ENCODE measurements at regions not wholly inside any gene's neighbourhood (a gene's known extent, or its start where the extent isn't known, plus 50 kb on each side); places are given as distances from the start of the nearest gene placed in this dataset.

DNA sequence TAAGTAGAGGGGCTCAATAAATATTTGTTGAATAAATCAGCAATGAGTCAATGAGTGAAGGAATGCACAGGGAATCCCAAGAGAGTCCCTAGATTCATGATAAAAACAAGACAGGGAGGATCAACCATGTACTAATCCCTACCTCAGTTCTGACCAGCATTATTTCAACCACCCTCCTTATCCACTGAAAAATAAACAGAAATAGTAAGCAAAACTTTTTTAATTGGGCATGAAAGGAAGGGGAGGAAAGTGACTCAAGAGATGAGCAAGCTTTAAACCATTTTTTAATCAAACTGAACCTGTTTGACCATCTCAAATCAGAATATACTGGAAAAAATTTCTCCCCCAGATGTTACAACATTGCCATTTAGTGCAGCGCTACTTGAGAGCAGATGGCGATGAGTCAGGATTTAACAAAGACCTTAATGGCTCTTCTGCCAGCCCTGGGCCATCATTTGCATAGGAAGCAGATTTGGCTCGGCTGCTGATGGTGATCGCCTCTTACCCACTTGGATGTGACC is 194.8 kb upstream of the SLC30A5 start:
- DNase-seq (ENCODE audit: extremely low read depth in 1 of 2, low read depth in 1 of 2), result no peak

DNA sequence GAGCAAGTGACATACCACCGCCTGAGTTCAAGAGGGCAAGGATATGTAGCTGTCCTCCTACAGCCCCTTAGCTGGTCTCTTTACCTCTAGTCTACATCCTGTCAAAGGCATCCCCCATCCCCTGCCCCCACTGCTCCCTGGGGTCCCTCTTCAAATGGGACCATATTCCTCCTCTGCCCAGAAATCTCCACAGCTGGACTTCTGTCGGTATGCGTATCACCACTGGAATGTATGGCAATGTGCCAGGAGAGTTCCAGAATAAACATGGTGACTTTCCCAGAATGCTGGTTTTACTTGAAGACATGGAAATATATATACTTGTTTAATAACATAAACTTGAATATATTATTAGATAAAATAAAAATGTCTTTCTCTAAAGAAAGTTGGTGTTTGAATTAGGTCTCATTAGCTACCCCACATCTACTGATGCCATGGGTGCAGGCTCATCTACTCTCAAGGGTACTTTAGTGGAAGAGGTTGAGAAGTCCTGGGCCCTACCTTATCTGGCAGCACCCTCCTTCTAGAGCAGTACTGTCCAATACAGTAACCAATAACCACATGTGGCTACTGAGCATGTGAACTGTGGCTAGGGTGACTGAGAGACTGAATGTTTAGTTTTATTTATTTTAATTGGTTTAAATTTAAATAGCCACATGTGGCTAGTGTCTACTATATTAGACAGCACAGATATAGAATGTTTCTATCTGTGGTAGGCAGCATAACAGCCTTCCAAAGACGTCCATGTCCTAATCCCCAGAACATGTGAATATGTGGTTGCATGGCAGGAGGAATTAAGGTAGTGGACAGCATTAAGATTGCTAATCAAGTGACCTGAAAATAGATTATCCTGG is 181.7 kb upstream of the SLC30A5 start:
- no peak for DNase-seq (ENCODE audit: extremely low read depth in 1 of 2, low read depth in 1 of 2)

- no peak for DNase-seq (ENCODE audit: extremely low read depth in 1 of 2, low read depth in 1 of 2)
Observed at GRCh38 chr5:68915079-68915478, 178.7 kb upstream of the SLC30A5 start.

DNA sequence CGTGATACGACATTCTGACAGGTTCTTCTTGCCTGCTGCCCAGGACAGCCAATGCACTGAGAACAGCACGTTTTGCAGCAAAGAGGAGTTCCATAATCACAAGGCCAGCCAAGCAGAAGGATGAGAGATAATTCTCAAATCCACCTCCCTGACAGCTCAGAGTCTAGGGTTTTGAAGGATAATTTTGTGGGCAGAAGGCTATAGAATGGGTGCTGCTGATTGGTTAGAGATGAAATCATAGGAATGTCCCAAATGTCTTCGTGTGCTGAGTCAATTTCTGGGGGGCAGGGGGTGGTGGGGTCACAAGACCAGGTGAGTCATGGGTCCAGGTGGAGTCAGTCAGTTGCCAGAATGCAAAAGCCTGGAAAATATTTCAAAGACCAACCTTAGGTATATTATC is 175.5 kb upstream of the SLC30A5 start:
- no peak for DNase-seq (ENCODE audit: extremely low read depth in 1 of 2, low read depth in 1 of 2)

DNA sequence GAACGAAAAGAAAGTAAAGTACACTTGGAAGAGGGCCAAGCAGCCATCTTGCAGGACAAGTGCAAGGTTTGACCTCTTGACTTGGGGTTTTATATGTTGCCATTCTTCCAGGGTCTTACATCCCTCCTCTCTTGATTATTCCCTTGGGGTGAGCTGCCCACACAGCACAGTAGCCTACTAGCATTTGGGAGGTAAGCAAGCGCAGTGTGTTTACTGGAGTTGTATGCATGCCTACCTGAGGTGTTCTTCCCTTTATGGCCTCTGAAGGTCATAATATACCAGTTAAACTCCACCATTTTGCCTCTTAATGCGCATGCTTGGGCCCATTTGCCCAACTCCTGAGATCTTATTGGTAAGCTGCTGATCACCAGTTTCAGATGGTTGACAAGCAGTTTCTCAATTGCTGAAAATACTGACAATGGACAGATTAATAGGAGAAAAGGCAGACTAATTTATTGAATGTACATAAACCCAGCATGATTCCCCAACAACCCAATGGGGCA is 173.8 kb upstream of the SLC30A5 start:
- DNase-seq (ENCODE audit: extremely low read depth in 1 of 2, low read depth in 1 of 2), result no peak

DNA sequence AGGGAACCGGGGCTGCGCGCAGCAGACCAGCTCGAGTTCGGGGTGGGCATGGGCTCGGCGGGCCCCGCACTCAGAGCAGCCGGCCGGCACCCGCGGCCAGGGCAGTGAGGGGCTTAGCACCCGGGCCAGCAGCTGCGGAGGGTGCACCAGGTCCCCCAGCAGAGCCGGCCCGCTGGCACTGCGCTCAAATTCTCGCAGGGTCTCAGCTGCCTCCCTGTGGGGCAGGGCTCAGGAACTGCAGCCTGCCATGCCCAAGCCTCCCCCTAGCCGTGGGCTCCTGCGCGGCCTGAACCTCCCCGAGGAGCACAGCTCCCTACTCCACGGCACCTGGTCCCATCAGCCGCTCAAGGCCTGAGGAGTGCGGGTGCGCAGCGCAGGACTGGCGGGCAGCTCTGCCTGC is 172.9 kb upstream of the SLC30A5 start:
- no peak for DNase-seq (ENCODE audit: extremely low read depth in 1 of 2, low read depth in 1 of 2)

GRCh38 chr5:68922172-68922987 is 171.4 kb upstream of the SLC30A5 start:
- no peak for DNase-seq (ENCODE audit: extremely low read depth in 1 of 2, low read depth in 1 of 2)

DNA sequence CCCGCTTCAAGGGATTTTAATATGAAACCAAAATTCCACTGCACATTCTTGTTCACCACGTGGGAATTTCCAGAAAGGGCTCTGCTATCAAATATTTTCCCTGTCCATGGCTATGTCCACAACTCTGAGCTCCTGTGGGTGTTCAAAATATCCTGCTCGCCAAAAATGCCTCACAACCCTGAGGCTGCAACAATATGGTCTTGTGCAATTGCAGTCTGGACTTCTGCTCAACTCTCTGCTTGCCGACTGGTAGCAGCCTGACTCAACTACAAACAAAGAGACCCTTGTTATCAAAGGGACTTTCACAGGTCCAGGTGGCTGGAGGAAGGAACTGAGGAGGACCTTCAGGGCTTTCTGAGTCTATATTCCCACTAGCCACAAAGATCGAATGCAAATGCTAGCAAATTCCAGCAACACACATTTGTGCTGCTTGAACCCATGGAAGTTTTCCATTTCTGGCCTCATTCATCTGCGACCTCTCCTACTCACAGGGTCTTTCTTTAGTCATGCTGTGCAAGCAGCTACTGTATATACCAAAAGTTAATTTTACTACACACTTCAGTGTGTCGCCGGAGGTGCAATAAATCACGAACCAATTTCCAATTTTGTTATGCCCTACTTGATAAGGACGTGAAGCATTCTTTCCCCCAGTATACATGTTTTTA is 169.2 kb upstream of the SLC30A5 start:
- DNase-seq (ENCODE audit: extremely low read depth in 1 of 2, low read depth in 1 of 2), result no peak

- DNase-seq (ENCODE audit: extremely low read depth in 1 of 2, low read depth in 1 of 2), result no peak
Observed at GRCh38 chr5:68928617-68929302, 165.1 kb upstream of the SLC30A5 start.

DNA sequence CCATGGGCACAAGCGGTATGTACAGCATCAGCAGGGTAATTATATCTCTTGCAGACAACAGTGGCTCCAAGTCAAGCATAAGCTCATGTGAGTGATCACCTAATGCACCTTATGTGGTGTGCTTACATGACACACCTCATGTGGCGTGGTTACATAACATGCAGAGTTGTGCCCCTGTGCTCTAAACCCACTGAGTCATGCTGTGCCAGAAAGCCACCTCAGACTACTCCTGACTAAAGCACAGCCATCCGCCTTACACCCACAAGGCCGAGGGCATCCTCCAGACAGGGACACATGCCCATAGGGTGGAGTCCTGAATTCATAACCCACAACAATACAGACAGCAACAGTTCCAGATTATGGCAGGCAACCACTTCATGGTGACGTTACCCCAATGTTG is 163.7 kb upstream of the SLC30A5 start:
- DNase-seq (ENCODE audit: extremely low read depth in 1 of 2, low read depth in 1 of 2), result no peak

- no peak for DNase-seq (ENCODE audit: extremely low read depth in 1 of 2, low read depth in 1 of 2)
Observed at GRCh38 chr5:68932830-68933434, 160.9 kb upstream of the SLC30A5 start.

- no peak for DNase-seq (ENCODE audit: extremely low read depth in 1 of 2, low read depth in 1 of 2)
Observed at GRCh38 chr5:68942169-68942568, 151.6 kb upstream of the SLC30A5 start.

DNA sequence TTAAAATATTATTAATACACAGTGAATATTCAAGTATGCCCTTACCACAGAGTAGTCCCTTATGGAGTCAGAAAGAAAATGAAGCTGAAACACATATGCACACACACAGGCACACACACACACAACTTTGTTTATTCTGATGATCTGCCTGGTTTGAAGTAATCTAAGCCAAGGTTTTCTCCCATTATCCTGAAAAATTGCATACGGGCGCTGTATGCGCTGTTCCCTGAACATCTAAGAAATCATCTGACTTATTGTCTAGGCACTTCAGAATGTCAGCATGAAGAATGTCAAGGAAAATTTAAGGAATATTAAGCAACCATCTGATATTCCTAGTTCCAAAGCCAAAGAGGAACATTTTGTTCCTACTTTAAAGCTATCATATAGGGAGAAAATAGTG is 147.1 kb upstream of the SLC30A5 start:
- no peak for DNase-seq (ENCODE audit: extremely low read depth in 1 of 2, low read depth in 1 of 2)

DNA sequence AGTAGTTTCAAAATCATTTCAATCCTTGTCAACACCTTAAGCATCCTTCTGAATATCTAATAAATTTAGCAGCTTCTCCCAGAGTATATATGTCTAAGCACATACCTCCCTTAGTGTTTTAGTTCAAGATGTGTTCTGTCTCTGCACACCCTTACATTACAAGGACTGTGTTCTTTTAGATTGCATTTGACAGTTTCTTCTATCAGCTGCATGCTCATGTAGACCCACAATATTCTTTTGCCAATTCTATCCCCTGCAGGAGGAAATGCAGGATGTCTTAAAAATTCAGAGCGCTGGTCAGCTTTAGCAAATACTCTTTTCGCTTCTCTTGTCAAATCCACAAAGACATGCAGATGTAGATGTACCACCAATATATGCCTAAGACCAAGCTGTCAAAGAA is 145.8 kb upstream of the SLC30A5 start:
- DNase-seq (ENCODE audit: extremely low read depth in 1 of 2, low read depth in 1 of 2), result no peak

DNA sequence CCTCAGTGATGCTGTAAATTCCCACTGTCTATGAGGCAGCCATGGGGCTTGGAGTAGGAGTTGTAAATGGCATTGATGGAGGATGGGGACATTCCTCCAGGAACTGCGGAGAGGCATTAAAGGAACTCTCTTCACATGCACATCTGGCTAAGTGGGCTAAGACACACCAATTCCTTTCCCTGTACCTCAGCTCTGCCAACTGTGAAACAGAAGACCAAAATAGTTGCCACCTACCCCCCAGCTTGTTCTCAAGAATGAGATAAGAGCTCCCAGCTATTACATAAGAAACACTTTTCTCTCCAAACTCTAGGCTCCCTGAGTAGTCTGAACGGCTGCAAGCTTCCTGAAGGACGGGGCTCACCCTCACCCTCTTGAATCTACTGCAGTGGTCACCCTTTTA is 144.6 kb upstream of the SLC30A5 start:
- no peak for DNase-seq (ENCODE audit: extremely low read depth in 1 of 2, low read depth in 1 of 2)

DNA sequence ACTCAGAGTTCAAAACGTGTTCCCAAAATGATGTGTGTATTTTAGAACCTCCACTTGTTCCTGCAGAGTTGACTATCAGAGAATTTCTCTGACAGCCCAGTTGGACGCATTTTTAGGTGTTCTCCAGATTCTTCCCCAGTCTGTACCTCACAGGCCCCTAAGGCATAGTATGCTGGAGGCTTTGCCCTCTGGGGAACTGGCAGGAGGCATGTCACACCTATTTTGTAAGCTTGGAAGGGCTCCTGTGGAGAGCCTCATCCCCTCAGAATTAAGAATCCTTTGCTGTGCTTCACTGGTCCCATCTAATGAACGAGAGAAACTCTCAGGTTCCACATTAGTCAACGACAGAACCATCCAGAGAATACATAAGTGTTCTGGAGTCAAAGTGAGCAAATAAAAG is 144.1 kb upstream of the SLC30A5 start:
- DNase-seq (ENCODE audit: extremely low read depth in 1 of 2, low read depth in 1 of 2), result no peak

DNA sequence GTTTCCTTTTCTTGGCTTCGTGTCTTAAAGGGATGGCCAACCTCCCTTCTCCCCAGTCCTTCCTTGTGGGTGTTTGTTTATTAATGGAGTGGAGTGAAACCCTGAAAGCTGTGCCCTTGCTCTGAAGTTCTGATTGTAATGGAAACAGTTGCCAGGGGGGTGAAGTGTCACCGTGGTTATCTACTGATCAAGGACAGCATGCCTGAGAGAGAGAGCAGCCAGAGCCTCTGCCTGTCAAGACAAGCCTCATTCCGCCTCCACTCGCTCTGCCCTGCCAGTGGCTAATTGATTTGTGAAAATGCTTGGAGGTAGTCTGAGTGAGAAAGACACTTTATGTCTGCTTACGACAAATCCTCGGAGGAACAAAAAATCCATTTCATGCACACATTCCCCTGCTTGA is 143.7 kb upstream of the SLC30A5 start:
- no peak for DNase-seq (ENCODE audit: extremely low read depth in 1 of 2, low read depth in 1 of 2)

- DNase-seq (ENCODE audit: extremely low read depth in 1 of 2, low read depth in 1 of 2), result no peak
Observed at GRCh38 chr5:68950930-68951329, 142.9 kb upstream of the SLC30A5 start.

- DNase-seq (ENCODE audit: extremely low read depth in 1 of 2, low read depth in 1 of 2), result no peak
Observed at GRCh38 chr5:68953231-68953874, 140.5 kb upstream of the SLC30A5 start.
